ENCODE measurements at regions not wholly inside any gene's neighbourhood (a gene's known extent, or its start where the extent isn't known, plus 50 kb on each side); places are given as distances from the start of the nearest gene placed in this dataset.

DNA sequence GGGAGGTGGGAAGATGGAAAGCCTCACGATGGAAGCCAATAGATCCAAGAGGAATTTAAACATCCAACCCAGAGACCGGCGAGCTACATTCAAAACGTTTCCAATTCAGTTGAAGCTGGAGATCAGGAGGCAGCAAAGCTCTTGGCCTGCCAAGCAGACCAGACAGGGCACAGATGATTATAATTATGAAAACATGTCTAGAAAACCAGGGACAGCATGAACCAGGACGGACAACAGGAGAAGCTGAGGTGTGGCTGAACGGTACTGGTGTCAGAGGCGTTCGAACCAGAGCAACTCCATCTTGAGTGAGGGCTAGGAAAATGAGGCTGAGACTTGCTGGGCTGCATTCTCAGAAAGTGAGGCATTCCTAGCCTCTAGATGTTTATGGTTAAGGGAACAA, 102.2 kb upstream of the CCDC150 start:
- no peak overlapping the region for H3K27ac Mint-ChIP-seq (ENCODE audit: unreplicated experiment)
- H3K4me3 Mint-ChIP-seq (ENCODE audit: unreplicated experiment): no peak overlapping the region
- DNase-seq (ENCODE audit: extremely low spot score, unreplicated experiment): no peak
- H3K9me3 Mint-ChIP-seq (ENCODE audit: unreplicated experiment): no peaks in the 10 kb centered on the region
- no peaks in the 10 kb centered on the region for H3K27me3 Mint-ChIP-seq (ENCODE audit: unreplicated experiment)
- no peak for TF ChIP-seq CTCF (IDR thresholded peaks at IDR 0.05)
- H3K4me1 Mint-ChIP-seq (ENCODE audit: unreplicated experiment): peaks cover 11% of the 10 kb centered on the region
- H3K36me3 Mint-ChIP-seq (ENCODE audit: unreplicated experiment): peaks cover 3% of the 10 kb centered on the region

- Mint-ChIP-seq H3K9me3 (ENCODE audit: unreplicated experiment) (no peaks in the 10 kb centered on the region), H3K27me3 (ENCODE audit: unreplicated experiment) (no peaks in the 10 kb centered on the region), H3K36me3 (ENCODE audit: unreplicated experiment) (peaks cover 3% of the 10 kb centered on the region), H3K27ac (ENCODE audit: unreplicated experiment) (no peak overlapping the region), H3K4me3 (ENCODE audit: unreplicated experiment) (no peak overlapping the region), H3K4me1 (ENCODE audit: unreplicated experiment) (peaks cover 12% of the 10 kb centered on the region)
- no peak for DNase-seq (ENCODE audit: extremely low spot score, unreplicated experiment)
- no peak for TF ChIP-seq CTCF (IDR thresholded peaks at IDR 0.05)
Observed at GRCh38 chr2:196538189-196538588, 101.3 kb upstream of the CCDC150 start.

- no peak overlapping the region for H3K27ac Mint-ChIP-seq (ENCODE audit: unreplicated experiment)
- TF ChIP-seq CTCF (IDR thresholded peaks at IDR 0.05): no peak
- H3K4me1 Mint-ChIP-seq (ENCODE audit: unreplicated experiment): peaks cover 10% of the 10 kb centered on the region
- H3K9me3 Mint-ChIP-seq (ENCODE audit: unreplicated experiment): no peaks in the 10 kb centered on the region
- H3K36me3 Mint-ChIP-seq (ENCODE audit: unreplicated experiment): peaks cover 3% of the 10 kb centered on the region
- no peak overlapping the region for H3K4me3 Mint-ChIP-seq (ENCODE audit: unreplicated experiment)
- H3K27me3 Mint-ChIP-seq (ENCODE audit: unreplicated experiment): no peaks in the 10 kb centered on the region
- no peak for DNase-seq (ENCODE audit: extremely low spot score, unreplicated experiment)
Observed at GRCh38 chr2:196538646-196539045, 100.9 kb upstream of the CCDC150 start.

DNA sequence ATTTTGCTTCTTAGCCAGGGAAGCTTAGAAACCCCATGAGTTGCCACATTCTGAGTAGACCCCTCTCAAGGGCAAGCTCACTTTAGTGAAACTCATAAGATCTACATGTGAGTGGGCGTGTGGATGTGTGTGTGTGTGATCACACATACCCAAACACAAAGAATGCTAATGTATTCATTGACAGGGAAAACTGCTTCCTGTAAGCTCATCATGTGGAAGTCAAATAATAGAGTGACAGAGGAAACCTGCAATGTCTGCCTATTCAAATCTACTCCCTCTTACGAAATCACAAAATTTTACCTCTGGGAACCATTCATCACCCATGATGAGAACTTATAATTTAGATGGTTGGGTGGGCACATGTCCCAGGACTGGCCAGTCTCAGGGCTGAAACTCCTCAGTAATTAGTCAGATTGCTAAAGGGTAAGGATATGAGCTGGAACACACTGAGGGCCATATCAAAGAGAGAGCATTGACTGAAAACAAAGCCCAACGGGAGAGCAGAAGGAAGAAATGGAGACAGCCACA, 94.5 kb upstream of the CCDC150 start:
- TF ChIP-seq CTCF (IDR thresholded peaks at IDR 0.05): no peak
- H3K9me3 Mint-ChIP-seq (ENCODE audit: unreplicated experiment): no peaks in the 10 kb centered on the region
- H3K36me3 Mint-ChIP-seq (ENCODE audit: unreplicated experiment): peaks cover 4% of the 10 kb centered on the region
- peaks cover 6% of the 10 kb centered on the region for H3K4me1 Mint-ChIP-seq (ENCODE audit: unreplicated experiment)
- no peak overlapping the region for H3K4me3 Mint-ChIP-seq (ENCODE audit: unreplicated experiment)
- no peak for DNase-seq (ENCODE audit: extremely low spot score, unreplicated experiment)
- H3K27me3 Mint-ChIP-seq (ENCODE audit: unreplicated experiment): no peaks in the 10 kb centered on the region
- H3K27ac Mint-ChIP-seq (ENCODE audit: unreplicated experiment): no peak overlapping the region

DNA sequence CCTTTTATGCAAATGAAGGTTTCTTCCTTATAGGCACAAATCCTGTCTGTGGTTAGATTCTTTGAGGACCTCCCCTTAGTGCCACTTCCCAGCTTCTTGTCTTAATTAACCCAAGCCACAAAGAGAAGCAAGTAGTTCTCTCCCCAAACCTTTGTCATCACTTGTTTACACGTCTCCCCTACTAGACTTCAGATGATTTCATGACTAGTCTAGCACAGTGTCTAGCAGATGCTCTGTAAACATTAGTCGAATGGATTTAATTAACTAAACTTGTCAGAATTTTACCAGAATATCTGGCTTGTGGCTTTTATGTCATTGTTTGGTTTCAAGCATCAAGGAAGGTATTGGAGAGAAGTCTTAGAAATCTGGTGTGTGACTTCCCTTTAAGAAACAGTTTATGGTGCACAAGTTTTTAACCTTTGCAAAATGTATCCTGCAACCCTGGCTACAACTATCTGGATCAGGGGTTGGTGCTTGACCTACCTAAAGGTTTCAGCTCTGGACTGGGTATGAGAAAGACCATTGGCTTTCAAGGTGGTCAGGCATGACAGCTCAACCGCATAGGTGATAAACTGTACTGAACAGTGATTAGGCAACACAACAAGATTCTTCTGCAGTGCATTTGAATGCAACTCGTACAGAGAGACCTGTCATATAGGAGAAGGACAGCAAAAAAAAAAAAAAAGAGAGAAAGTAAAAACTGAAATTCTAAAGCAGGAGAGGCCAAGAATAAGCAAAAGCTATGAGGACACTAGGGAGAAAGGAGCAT, 93.2 kb upstream of the CCDC150 start:
- Mint-ChIP-seq H3K9me3 (ENCODE audit: unreplicated experiment) (no peaks in the 10 kb centered on the region), H3K4me1 (ENCODE audit: unreplicated experiment) (peaks cover 17% of the 10 kb centered on the region), H3K36me3 (ENCODE audit: unreplicated experiment) (peaks cover 4% of the 10 kb centered on the region), H3K4me3 (ENCODE audit: unreplicated experiment) (no peak overlapping the region), H3K27ac (ENCODE audit: unreplicated experiment) (no peak overlapping the region), H3K27me3 (ENCODE audit: unreplicated experiment) (no peaks in the 10 kb centered on the region)
- DNase-seq (ENCODE audit: extremely low spot score, unreplicated experiment): no peak
- TF ChIP-seq CTCF (IDR thresholded peaks at IDR 0.05): no peak
